NCI-H2107 treated with DMSO at 0.1 percent for 48 hours (cell line): ENCODE measurements at regions not wholly inside any gene's neighbourhood (a gene's known extent, or its start where the extent isn't known, plus 50 kb on each side); places are given as distances from the start of the nearest gene placed in this dataset.
A peak's percentile ranks its signal among the peaks of the same experiment; 100 is the strongest.

Source experiments
- DNase-seq: peaks from one replicate; lab custom pipeline; 2025; ENCODE audit not compliant: unreplicated experiment; lab: John Stamatoyannopoulos, UW

- DNase-seq: no peak
Observed at GRCh38 chr20:50297498-50298376, 107.1 kb downstream of the CEBPB start.

- no peak for DNase-seq
Observed at GRCh38 chr20:50298554-50299324, 108.1 kb downstream of the CEBPB start.

DNA sequence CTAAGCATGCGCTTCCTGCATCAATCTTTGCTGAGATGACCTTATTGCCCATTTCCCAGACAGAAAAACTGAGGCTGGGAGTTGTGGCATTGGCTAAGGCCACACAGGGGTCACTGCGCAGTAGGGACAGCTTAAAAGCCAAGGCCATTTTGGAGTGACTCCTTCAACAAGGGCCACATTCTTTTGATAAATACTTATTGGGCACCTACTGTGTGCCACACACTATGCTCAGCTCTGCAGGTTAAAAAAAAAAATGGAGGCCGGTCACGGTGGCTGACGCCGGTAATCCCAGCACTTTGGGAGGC is 108.6 kb downstream of the CEBPB start:
- DNase-seq: no peak

GRCh38 chr20:50301165-50301564 is 110.5 kb downstream of the CEBPB start:
- DNase-seq: no peak

- no peak for DNase-seq
Observed at GRCh38 chr20:50301712-50302111, 111.1 kb downstream of the CEBPB start.

DNA sequence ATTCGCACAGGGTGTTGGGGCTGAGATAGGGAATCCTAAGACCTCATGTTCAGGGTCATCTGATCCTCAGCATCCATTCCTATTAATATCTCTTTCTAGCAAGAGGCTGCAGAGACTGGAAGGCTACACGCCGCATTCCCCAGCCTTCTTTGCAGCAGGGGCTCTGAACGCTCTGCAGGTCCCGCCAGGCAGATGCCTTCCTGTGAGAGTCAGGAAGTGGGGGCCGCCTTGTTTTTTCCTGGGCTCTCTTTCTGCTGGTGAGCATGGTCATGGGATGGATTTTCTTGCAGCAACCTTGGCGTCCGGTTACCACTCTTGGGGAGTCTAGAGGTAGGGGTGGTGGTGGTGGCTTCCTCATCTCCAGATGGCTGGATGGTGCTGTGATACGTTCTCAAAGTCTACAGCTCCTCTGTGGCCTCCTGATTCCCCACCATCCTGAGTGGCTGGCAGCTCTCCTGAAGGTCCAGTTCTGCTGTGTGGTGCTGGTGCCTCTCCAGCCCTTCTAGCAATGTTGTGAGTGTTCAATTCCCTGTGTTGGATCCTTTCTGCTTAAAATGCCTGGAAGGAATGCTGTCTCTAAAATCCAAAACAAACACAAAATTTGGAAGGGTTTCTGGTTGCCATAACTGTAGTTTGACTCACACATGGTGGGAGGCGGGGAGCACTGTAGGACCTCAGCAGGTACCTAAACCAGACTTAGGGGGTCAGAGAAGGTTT is 111.9 kb downstream of the CEBPB start:
- no peak for DNase-seq

- no peak for DNase-seq
Observed at GRCh38 chr20:50303573-50304500, 113.2 kb downstream of the CEBPB start.

DNA sequence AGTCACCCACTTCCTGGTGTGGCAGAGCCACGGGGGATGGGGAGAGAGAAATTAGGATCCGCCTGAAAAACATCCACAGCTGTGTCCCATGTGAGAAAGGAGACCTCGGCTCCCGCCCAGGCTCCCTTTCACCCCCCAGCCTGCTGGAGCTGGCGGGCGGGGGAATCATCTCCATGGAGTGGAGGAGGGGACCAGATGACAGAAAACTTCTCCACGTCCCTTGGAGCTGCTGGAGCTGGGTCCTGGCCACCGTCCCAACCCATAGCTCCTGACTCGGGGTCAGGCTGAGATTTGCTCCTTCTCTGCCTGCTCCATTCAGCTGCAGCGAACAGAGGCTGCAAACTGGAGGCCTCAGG is 113.8 kb downstream of the CEBPB start:
- no peak for DNase-seq

GRCh38 chr20:50304923-50305635 is 114.4 kb downstream of the CEBPB start:
- DNase-seq: no peak

GRCh38 chr20:50305636-50306477 is 115.2 kb downstream of the CEBPB start:
- peak; percentile 59 for DNase-seq

- DNase-seq: no peak
Observed at GRCh38 chr20:50306478-50307423, 116.1 kb downstream of the CEBPB start.

GRCh38 chr20:50308166-50308512 is 117.5 kb downstream of the CEBPB start:
- no peak for DNase-seq

- DNase-seq: no peak
Observed at GRCh38 chr20:50308513-50309279, 118.1 kb downstream of the CEBPB start.

DNA sequence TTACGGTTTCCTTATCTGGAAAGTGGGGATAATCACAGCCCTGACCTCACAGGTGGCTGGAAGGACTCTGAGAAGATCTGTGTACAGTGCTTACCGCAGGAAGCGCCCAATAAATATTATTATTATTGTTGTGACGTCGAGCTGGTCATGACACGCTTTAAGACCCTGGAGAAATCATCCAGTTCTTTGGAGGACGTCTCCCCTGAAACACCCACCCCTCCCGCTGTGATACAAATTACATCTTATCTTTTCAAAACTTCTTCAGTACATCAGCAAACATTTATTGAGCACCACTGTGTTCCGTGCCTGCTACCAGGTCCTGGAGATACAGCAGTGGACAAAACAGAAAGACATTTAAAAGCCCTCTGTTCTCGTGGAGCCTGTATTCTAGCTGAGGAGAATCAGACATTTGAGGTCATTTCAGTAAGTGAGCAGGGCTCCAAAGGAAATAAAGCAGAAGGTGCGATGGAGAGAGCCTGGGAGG is 118.7 kb downstream of the CEBPB start:
- no peak for DNase-seq

- DNase-seq: no peak
Observed at GRCh38 chr20:50309764-50310672, 119.4 kb downstream of the CEBPB start.

DNA sequence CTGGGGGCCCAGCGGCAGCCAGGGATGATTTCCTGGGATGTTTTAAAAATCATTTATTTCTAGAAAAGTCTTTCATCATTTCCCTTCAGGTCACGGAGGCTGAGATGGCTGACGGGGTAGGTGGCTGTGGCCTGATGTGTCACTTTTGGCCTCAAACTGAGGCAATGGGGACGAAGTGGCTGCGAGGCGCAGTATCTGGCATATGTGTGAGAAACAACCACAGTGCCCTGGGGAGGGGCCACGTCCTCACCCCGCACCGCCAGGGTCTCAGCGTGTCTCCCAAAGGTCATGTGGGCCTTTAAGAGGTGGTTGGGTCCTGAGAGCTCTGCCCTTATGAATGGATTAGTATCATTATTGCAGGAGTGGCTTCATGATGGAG is 120.0 kb downstream of the CEBPB start:
- no peak for DNase-seq
